ENCODE measurements at regions not wholly inside any gene's neighbourhood (a gene's known extent, or its start where the extent isn't known, plus 50 kb on each side); places are given as distances from the start of the nearest gene placed in this dataset.
A peak's percentile ranks its signal among the peaks of the same experiment; 100 is the strongest.

DNA sequence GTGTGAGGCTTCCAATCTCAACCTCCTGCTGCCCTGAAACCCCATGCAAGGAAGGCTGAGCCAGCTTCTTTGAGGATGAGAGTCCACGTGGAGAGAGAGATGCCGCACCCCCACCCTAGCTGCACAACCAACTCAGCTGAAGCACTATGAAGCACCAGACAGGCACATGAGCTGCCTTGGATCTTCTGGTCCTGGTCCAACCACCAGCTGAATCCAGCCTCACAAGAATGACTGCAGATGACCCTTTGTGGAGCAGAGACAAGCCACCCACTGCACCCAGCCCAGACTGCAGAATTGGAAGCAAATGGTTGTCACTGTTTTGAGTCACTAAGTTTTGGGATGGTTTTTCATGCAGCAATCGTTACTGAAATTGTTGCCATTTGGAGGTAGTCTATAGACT, 149.6 kb upstream of the SYT13 start:
- no peak for DNase-seq

DNA sequence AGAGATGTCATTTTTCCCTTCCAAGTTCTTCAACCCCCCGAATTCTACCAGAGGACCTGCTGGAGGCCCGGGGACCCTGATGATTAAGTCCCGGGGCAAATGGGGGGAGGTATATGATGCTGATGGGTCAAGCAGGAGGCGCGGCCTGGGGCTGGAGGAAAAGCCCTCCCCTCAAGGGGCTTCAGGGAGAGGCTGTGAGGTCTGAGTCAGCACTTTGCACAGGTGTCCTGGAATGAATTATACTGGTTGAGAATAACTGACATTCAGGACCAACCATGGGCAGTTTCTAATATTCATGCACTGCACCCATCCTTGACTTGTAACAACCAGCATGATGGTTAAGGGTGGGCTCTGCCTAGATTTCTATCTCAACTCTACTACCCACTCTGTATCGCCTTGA, 146.8 kb upstream of the SYT13 start:
- DNase-seq: no peak

DNA sequence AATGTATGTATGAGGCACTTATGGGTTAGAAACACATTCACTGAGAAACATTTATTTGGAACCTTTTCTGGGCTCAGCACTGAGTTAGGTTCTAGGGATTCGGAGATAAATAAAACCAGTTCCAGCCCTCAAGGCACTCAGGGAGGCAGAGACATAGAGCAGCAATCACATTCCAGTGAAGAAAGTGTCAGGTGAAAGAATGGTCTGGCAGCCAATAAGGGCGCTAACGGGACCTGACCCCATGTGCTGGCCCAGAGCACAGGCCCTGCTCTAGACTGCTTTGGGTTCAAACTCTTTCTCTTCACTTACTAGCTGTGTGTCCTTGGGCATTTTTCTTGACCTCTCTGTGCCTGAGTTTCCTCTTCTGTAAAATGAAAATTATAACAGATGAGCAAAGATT, 146.0 kb upstream of the SYT13 start:
- DNase-seq: no peak

DNA sequence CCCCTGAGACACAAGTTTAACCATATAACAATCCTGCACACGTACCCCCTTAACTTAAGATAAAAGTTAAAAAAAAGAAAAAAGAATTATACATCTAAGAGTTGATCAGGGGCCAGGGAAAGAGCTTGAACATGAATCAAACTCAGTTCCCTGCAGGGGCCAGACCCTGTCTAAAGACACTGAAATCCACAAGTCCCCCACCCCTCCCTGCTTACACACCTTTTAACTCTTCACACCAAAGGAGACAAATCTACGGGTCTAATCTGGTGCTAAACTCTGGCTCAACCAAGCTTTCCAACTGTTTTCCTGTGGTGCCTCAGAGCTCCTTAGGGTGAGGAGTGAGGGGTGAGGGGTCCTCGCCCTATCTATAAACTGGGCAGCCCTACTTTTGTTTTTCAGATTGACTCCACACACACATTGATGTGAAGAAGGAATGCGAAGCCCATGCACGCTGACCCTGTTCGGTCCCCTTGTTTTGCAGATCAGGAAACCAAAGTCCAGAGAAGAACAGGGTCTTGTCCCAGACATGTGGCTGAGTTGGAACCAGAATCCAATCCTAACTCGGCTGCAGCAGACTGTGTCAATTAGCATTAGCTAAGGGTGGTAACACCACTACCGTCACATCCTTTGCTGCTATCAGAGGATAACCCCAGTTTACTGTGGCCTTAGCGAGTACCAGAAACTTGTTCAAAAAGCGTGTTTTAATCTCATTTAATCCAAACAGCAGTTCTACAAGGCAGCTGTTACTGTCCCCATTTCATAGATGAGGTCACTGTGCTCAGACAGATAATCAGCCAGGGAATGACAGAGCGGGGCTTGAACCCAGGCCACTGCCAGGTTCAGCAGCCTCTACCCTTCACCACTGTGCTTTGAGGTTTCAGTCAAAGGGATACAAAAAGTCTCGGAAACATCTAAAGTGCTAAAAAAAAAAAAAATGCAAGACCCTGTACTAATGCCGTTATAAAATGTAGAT, 145.2 kb upstream of the SYT13 start:
- no peak for DNase-seq

DNA sequence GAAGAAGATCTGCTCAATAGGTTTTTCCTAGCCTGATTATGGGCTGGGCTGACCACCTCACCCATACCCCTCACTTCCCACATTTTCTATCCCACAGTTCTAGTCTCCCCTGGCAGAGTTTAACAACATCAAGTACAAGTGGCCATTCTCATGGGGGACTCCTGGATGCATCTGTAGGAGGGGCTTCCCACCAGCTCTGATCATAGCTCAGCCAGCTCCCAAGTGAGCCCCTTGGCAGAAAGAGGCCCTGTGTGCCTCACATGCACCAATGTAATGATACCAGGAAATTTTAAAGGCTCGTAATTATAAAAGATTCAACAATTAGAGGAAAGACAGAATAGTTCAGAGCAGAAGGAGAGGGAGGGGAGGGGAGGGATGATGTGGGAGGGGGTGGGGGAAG, 144.2 kb upstream of the SYT13 start:
- no peak for DNase-seq

DNA sequence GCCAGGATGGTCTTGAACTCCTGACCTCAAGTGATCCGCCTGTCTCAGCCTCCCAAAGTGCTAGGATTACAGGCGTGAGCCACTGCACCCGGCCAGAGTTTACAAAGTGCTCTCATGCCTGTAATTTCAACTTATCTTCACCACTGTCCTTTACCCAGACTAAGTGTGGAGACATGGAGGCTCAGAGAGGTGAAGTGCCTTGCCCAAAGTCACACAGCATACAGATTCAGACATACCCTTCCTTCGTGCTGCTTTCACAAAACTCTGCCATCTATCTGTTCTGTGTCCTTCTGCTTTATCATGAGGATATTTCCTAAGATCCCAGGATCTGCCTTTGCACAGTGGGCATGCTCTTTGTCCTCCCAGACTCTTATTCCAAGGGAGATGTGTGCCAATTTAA, 143.6 kb upstream of the SYT13 start:
- no peak for DNase-seq

DNA sequence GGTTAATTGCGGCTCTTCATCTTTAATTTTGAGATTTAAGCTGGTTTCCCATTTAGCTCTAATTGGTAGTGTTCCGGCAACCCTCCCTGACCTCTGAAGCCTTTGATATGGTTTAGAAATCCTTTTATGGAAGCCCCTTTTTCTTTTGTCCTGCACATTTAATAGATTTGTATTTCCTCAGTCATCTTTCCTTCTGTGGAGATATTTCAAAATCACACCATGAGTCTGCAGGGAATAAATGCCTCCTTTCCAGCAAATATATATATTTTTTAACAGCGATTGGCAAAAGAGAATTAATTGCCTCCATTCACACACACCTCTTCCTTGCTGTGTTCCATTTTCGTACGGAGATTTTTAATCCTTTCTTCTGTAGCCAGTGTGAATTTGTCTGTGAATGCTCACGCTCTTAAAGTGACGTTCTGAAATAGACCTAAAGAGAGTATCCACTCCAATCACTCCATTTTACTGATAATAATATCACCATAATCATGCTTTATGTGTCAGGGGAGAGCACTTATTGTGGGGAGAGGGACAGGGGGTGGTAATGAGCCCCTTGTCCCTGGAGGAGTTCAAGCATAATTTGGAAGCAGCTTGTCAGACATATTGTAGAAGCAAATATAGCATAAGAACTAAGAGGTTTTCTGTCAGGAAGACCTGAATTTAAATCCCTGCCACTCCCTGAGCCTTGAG, 142.5 kb upstream of the SYT13 start:
- DNase-seq: no peak

DNA sequence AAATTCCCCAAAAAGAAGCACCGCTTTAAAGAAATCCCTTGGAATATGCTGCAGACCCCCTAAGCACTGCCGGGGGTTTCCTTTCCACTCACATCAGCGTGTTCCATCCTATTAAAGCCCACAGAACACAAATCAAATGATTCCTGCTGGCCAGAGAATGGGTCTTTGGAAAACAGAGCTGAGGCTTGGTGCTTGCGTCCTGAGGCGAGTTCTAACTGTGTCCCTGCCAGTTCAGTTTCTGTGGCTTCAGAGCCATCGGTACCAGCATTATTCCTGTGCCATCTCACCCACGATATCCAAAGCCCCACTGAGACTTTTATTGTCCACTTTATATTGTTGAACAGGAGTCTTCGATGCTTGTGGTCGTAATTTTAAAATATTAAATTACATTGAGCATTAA, 142.0 kb upstream of the SYT13 start:
- no peak for DNase-seq

DNA sequence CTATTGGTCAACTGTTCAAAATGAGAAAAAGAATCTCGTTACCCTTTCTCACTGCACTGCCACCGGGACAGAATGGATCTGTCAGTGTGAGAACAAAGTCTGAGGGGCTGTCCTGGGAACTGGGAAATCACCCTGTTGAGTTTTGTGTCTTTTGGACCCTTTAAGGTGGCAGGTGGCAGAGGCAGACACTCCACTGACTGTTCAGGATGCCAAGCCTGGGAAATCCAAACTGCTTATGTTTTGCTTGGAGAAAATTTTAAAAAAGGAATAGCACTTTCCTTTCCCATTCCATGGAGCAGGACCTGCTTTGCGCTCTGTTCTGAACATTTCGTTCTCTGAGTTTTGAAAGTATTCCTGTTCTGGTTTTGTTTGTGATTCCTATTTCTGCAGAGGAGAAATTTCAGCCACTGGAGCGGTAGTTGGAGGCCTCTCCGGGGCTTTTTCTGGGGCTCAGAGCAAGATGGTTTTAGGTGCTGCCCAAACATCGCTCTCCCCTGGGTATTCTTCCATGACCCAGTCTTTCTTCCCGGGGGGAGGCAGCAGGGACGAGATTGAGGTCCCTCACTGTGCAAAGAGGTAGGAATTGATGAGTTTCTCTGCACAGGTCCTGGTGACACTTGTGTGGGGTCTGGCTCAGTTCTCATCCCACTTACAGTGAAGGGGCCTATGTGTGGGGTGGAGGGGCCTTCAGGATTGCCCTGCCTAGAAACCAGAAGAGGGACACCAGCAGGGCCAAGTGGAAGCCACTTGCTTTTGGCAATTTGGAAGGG, 138.5 kb upstream of the SYT13 start:
- DNase-seq: no peak

DNA sequence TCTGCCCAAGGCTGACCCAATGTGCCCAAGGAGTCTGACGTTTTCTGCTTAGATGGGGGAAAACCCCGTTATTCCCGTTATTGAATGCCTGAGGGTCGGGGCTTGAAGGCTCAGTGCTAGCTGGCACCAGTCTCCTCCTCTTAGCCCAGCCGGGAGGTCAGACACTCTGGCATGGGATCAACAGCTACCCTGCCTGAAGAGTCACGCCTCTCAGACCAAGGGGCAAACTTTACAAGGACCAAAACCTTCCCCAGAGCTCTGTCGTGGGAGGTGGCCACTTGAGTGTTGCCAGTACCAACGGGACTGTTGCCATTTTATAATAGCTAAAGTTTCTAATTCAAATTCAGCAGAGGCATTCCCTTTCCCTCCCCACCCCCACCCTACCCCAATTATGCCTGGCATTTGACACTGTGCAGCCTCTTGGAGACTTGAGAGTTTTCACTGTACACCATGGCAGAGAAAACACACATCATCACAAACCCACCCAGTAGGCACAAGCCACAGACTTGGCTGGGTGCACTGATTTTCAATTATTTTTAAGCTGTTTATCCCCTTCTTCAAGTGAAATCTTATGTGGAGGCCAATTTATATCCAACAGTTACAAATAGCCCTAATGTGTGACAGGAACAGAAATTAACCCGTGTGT, 137.5 kb upstream of the SYT13 start:
- no peak for DNase-seq

DNA sequence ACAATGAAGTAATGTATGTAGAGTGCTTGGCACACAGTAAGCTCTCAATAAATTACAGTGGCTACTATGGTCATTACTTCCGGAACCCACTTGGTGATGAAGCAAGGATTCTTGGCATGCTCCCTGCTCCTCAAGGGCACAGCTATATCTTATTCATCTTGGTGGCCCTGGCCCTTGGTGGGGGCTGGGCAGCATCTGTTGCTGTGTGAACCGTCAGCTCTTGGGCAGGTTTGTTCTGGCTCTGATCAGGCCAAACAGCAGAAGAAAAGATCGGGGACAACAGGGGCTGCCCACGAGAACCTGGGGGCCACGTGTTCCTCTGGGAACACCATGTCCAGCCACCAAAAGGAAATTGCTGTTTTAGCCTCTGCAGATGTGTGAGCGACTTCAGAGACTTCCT, 136.9 kb upstream of the SYT13 start:
- no peak for DNase-seq

DNA sequence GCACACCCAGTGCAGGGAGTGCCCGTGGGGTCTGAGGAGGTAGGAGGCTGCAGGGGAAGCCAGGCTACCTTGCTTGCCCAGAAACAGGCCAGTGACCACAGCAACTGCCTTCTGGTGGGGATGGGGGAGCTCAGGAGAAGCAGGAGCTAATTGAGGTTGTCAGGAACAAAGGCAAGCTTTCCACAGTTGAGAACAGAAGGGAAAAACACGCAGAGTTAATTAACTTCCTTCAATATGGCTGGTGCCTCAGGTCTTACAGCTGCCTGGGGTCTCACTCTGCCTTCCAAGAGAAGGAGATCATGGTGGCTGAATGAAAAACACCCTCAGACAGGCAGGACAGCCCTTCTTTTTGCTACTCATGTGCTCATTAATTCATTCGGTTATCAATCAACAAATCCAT, 127.9 kb upstream of the SYT13 start:
- no peak for DNase-seq

DNA sequence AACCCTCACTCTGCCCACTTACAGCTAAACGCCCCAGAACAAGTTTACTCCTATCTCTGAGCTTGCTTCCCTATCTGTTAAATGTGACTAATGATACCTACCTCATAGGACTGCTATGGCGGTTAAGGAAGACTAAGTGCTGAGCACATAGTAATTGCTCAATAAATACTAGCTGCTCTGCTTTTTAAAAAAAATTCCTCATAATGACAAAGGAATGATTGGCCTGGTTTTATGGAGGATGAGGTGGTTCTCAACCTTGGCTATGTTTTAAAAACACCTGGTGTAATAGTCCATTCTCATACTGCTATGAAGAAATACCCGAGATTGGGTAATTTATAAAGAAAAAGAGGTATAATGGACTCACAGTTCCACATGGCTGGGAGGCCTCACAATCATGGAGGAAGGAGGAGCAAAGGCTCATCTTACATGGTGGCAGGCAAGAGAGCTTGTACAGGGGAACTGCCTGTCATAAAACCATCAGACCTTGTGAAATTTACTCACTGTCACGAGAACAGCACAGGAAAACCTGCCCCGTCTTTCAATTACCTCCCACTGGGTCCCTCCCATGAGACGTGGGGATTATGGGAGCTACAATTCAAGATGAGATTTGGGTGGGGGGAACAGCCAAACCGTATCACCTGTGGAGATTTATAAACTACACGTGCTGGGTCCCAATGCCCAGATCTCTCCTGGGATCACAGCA, 127.2 kb upstream of the SYT13 start:
- DNase-seq: no peak

DNA sequence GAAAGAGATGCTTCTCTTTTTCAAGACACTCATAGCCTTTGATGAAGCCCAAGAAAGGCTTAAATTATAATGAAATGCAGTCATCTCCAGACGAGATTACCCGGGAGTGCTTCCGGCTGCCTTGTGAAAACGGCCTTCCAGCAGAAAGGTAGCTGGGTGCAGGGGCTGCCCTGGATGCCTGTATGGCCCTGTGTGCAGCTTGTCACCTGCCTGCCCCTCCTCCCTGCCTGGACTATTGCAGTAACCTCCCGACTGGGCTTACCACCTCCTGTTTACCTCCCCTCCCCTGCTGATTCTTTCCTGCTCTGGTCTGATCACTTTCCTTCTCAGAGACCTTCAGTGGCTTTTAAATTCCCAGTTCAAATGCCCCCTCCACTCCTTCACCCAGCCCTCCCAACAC, 126.4 kb upstream of the SYT13 start:
- no peak for DNase-seq

DNA sequence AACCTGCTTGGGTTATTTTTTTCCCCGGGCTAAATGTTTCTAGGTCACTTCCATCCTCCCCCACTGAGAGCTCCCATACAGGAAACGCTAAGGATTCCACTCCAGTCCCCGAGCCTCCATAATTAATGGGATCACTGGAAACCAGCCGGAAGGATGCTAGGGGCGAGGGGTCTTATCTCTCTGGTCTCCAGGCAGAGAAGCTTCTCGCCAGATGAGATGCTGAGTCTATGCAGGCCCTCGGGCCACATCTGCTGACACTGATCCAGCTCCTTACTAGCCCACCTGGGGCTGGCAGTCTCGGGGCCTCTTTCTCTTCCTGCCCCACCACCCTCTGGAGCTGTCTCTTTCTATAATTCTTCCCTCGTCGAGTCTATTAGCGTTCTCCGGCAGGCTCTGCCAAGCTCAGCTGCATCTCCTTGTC, 125.9 kb upstream of the SYT13 start:
- DNase-seq: no peak

DNA sequence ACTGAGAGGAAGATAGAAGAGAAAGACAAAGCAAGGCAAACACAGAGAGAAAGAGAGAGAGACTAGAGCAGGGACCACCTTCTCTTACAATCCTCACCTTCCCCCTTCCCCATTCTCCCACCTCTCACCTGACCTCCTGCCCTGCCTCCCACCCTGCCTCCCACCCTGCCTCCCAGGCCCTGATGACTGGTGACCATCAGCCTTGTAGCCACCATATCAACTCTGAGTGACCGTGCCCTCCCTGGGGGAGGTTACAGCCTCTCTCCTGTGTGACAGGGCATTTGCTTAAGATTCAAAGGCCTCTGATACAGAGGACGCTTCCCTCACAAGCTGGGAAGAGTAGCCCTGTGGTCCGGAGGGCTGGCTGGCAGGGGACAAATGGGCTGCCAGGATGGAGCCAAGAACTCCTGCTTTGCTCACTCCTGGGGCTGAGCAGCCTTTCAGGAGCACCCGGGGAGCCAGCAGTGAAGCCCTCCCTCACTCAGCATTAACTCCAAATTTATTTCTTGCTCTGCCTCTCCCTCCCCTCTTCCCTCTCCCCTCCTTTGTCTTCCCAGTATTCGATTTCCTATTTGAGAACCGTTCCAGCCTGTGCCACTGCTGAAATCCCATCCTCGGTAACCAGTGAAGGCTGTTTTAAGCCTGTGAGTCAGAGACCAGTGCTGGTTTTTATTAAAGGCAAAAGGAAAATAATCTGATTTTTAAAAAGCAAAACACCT, 125.2 kb upstream of the SYT13 start:
- DNase-seq: no peak

DNA sequence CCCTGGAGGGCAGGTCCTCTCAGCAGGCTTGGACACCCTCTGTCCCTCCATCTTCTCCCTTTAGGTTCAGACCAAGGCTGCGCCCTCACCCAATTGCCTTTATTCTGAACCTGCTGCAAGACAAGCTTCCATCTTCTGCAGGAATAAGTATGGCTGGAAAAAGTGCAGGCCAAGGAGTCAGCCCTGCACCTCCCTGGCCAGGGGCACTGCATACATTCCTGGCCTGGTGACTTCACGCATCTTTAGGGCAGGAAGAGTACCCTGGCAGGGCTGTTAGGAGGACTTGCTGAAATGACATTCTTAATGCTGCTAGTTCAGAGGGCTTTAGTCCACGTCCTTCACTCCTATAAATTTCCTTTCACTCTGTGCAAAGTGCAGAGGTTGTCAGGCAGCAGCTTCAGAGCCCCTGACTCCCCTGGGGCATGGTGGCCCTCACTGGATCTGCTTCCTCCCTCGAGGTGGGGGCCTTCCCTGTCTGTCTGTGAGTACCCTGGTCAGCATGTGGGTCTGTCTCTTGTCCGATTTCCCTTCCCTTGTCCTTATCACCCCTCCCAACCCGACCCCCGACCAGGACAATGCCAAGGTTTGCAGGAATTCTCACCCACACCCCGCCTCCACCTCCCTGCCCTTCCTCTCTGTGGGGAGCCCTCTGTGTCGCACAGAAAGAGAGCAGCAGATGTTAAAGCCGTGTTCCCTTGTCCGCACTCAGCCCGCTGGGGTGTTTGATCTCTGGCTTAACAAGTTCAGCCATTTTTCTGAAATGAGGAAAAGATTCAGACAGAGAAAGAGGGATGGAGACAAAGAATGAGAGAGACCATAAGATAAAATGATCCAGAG, 124.5 kb upstream of the SYT13 start:
- DNase-seq: no peak

DNA sequence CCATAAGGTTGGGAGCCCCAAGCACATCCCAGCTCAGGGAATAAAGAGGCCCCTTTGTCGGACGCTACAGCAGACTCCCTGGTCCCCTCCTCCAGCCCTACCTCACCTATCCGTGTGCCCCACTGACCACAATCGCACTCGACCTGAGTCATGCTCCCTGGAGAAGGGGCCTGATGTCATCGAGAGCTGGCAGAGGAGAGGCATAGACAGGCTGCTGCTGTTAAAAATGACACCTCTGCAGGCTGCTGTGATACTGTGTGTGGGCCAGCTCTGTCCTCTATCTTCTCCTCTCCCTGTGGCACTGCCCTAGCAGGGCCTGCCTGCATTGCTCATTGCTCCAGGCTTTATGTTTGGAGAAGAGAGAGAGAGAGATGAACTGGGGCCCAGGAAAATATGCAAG, 123.4 kb upstream of the SYT13 start:
- DNase-seq: no peak

DNA sequence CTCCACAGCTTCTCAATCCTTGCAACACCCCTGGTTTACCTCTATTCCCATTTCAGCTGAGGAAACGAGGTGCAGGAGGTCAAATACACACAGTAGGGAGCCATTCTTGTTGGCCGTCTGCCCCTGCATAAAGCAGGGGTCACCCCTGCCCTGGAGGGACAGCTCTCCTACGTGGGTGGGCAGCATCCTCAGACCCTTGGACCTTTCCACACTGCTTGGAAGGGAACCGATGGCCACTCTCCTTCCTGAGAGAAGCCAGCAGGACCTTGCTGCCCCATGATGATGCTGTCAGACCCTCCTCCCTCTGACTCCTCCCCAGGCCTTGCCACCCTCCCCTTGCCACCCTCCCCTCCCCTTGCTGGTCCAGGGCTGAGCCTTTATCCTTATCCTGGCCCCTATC, 121.1 kb upstream of the SYT13 start:
- no peak for DNase-seq

DNA sequence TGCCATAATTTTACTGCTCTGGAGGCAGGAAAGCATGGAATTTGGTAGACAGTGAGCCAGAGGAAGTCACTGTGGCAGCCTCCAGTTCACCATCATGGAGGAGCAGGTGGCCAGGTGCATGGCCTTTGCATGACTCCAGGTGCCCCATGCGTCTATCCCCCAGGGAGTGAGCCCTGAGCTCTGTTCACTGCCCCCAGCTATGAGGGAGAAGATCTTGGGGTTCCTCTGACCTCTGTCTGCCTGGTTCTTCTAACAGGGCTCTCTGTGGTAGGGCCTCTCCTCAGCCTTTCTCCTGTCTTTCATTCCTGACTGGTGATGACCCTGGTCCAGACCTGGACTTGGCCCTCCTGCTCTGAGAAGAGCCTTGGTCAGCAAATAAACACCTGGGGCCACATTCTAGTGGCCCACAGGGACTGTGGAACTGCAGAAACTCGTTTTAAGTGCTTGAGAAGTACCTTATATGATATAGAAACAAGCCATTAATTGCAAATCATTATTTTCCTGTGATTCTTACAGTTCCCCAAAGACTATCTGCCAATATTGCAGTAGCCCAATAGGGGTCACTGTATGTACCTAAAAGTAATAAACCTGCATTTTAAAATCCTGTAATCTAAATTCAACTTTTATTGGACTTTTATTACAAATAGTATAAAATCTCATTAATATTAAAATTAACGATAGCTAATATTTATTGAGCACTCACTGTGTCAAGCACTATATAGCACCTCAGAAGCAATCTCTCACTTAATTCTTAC, 120.0 kb upstream of the SYT13 start:
- DNase-seq: peak; percentile 7 to 20
